HepG2 (cell line): ENCODE measurements at regions not wholly inside any gene's neighbourhood (a gene's known extent, or its start where the extent isn't known, plus 50 kb on each side); places are given as distances from the start of the nearest gene placed in this dataset.

Experiments used
- ATAC-seq: fragments of 200-7000 bp; cut with Tn5 transposase; 3 replicates; pipeline ENCODE4 v1.9.1; 2020; ENCODE audit warnings: mild to moderate bottlenecking, moderate library complexity
- BruUV-seq: library from RNA; stranded (reverse); fragments of 400-500 nt; replicated peaks from 2 replicates; lab custom pipeline; 2021; lab: Mats Ljungman, UMichigan
- CTCF ChIA-PET: fragments of 300-600 bp; formaldehyde crosslinking; extraction: SDS; loops from one replicate; lab custom pipeline; 2021; ENCODE audit warnings: low total read pairs, inconsistent platforms, low intra/inter-chr PET ratio; lab: Yijun Ruan, JAX
- POLR2A ChIA-PET: fragments of 350-600 bp; sonication (Branson Sonifier 250); formaldehyde crosslinking; loops from one replicate; lab custom pipeline; 2020; ENCODE audit warnings: antibody characterized with exemption, inconsistent platforms; lab: Yijun Ruan, JAX
- DNase-seq: peaks from one replicate; pipeline ENCODE4 v3.0.0-alpha.2; 2015; ENCODE audit warnings: low spot score
- FAIRE-seq: peaks from 3 replicates; lab custom pipeline; 2011; peaks lifted over from hg19 to GRCh38; lab: Jason Lieb, UNC
- H2AFZ ChIP-seq: one replicate; pipeline ENCODE4 v1.6.1; 2011; ENCODE audit warnings: low read length, inconsistent platforms
- H3K27ac ChIP-seq: fragments of 300-600 bp; 3 replicates; pipeline ENCODE4 v1.8.0; 2011; ENCODE audit warnings: mixed run types, mild to moderate bottlenecking, mixed read lengths, low read length, inconsistent platforms; ENCODE audit not compliant: insufficient read depth; ENCODE audit errors: extremely low read length
- H3K27me3 ChIP-seq, 2 experiments: fragments of 200-600 bp in 1 of 2; 2 replicates in 1 of 2; 3 replicates in 1 of 2; pipeline versions ENCODE4 v1.6.0 to v1.8.0; 2011; ENCODE audit warnings: low read length in 2 of 2, mild to moderate bottlenecking in 2 of 2, moderate library complexity in 2 of 2, inconsistent platforms in 1 of 2; ENCODE audit not compliant: insufficient read depth in 2 of 2, control insufficient read depth in 1 of 2
- H3K36me3 ChIP-seq, 2 experiments: fragments of 200-600 bp in 1 of 2; replicated peaks in 1 of 2; 2 replicates in 1 of 2; 3 replicates in 1 of 2; pipeline versions ENCODE4 v1.5.1 to v1.8.0; 2011; ENCODE audit warnings: low read length in 2 of 2, inconsistent platforms in 1 of 2; ENCODE audit not compliant: insufficient read depth in 2 of 2, control insufficient read depth in 1 of 2
- H3K4me1 ChIP-seq: 2 replicates; pipeline ENCODE4 v1.5.1; 2012; ENCODE audit warnings: low read length, inconsistent platforms; ENCODE audit not compliant: insufficient read depth
- H3K4me2 ChIP-seq: 2 replicates; pipeline ENCODE4 v1.6.0; 2011; ENCODE audit warnings: low read depth, low read length, inconsistent platforms
- H3K4me3 ChIP-seq, 3 experiments: fragments of 200-600 bp in 1 of 3; sonication (generic), shearing (Covaris generic) in 1 of 3; replicated peaks in 1 of 3; 2 replicates each; pipeline ENCODE4 v1.5.1; 2011 to 2016; ENCODE audit warnings: low read length in 3 of 3, inconsistent platforms in 2 of 3, low read depth in 2 of 3, mild to moderate bottlenecking in 2 of 3, control low read depth in 1 of 3, mixed read lengths in 1 of 3; ENCODE audit not compliant: insufficient read depth in 1 of 3
- H3K79me2 ChIP-seq: one replicate; pipeline ENCODE4 v1.6.1; 2011; ENCODE audit warnings: low read length, inconsistent platforms; ENCODE audit not compliant: insufficient read depth
- H3K9ac ChIP-seq: 2 replicates; pipeline ENCODE4 v1.6.0; 2011; ENCODE audit warnings: mild to moderate bottlenecking, low read depth, low read length, inconsistent platforms; ENCODE audit not compliant: insufficient read depth
- H3K9me3 ChIP-seq: 2 replicates; pipeline ENCODE4 v1.5.1; 2012; ENCODE audit warnings: mild to moderate bottlenecking, low read length
- H4K20me1 ChIP-seq: 2 replicates; pipeline ENCODE4 v1.6.0; 2011; ENCODE audit warnings: inconsistent platforms, mild to moderate bottlenecking, low read length, moderate library complexity; ENCODE audit not compliant: insufficient read depth
- EED ChIP-seq: sonication (generic); formaldehyde crosslinking; IDR thresholded peaks from 2 replicates; pipeline ENCODE4 v1.5.0; 2020; ENCODE audit warnings: mild to moderate bottlenecking, missing genetic modification reagents
- FOXM1 ChIP-seq: sonication (generic); formaldehyde crosslinking; IDR thresholded peaks from 2 replicates; pipeline ENCODE4 v1.5.0; 2020; ENCODE audit warnings: missing genetic modification reagents
- KAT7 ChIP-seq: IDR thresholded peaks from 2 replicates; pipeline ENCODE4 v1.6.1; 2018; ENCODE audit warnings: borderline replicate concordance, missing compliant biosample characterization
- NFE2L1 ChIP-seq: sonication (generic); formaldehyde crosslinking; IDR thresholded peaks from 2 replicates; pipeline ENCODE4 v1.4.0; 2020; ENCODE audit warnings: missing genetic modification reagents, mild to moderate bottlenecking, borderline replicate concordance
- RCOR2 ChIP-seq: IDR thresholded peaks from 2 replicates; pipeline ENCODE4 v1.6.1; 2016; ENCODE audit warnings: missing biosample characterization, missing genetic modification reagents
- TAF1 ChIP-seq: sonication (generic); formaldehyde crosslinking; IDR thresholded peaks from 2 replicates; pipeline ENCODE4 v1.4.0; 2020; ENCODE audit warnings: missing genetic modification reagents
- THYN1 ChIP-seq: sonication (generic); formaldehyde crosslinking; IDR thresholded peaks from 2 replicates; pipeline ENCODE4 v1.8.1; 2023; ENCODE audit warnings: low read depth, mild to moderate bottlenecking, moderate library complexity, missing genetic modification reagents, borderline replicate concordance
- ZNF710 ChIP-seq: sonication (generic); formaldehyde crosslinking; IDR thresholded peaks from 2 replicates; pipeline ENCODE4 v1.5.0; 2020; ENCODE audit warnings: mild to moderate bottlenecking, missing genetic modification reagents, borderline replicate concordance
- ZNF841 ChIP-seq: sonication (generic); formaldehyde crosslinking; IDR thresholded peaks from 2 replicates; pipeline ENCODE4 v1.8.1; 2023; ENCODE audit warnings: missing genetic modification reagents, borderline replicate concordance
- WGBS: methylation state at CpG from one replicate; pipeline ENCODE4 v1.1.6; 2017; ENCODE audit warnings: low lambda C conversion rate; 5-methylcytosine and 5-hydroxymethylcytosine counted together
- in situ Hi-C: cut with HindIII; loops from 2 replicates; pipeline ENCODE4 v1.10.0; 2017; ENCODE audit warnings: low pct_unique_long_range_greater_than_20kb; ENCODE audit not compliant: extremely low pct_ligation_motif_present
- intact Hi-C: fragments of 100-400 bp; cut with micrococcal nuclease; formaldehyde crosslinking; loops from one replicate; pipeline ENCODE4 v1.10.0; 2022; ENCODE audit not compliant: unreplicated experiment

- Histone ChIP-seq H3K4me2 (no peak overlapping the region), H3K9me3 (0 out of 2 replicates have a peak, but pooled peaks cover 9% of the 10 kb centered on the region), H3K36me3 (no peaks in the 10 kb centered on the region), H4K20me1 (no peaks in the 10 kb centered on the region), H3K4me1 (no peaks in the 10 kb centered on the region), H3K9ac (no peak overlapping the region), H3K27me3 (no peaks in the 10 kb centered on the region), H2AFZ (no peak overlapping the region), H3K4me3 (no peak overlapping the region), H3K27ac (no peak overlapping the region), H3K79me2 (no peaks in the 10 kb centered on the region)
- ChIA-PET CTCF (no interaction called here), POLR2A (no interaction called here)
- DNase-seq (no peak), ATAC-seq (no peak), FAIRE-seq (no peak)
- in situ Hi-C loops = no loop called here
- BruUV-seq = no TSS peak
- TF ChIP-seq EED (no peak), THYN1 (CRISPR knock-in tag) (no peak), TAF1 (CRISPR knock-in tag) (no peak)
- intact Hi-C loops = no loop called here
Measured at GRCh38 chr2:41087946-41088345, 636.1 kb upstream of the SLC8A1 start.

- Histone ChIP-seq H3K27ac (no peak overlapping the region), H3K9me3 (no peaks in the 10 kb centered on the region), H4K20me1 (no peaks in the 10 kb centered on the region), H3K79me2 (no peaks in the 10 kb centered on the region), H3K4me2 (no peak overlapping the region), H3K9ac (no peak overlapping the region), H3K27me3 (no peaks in the 10 kb centered on the region), H3K36me3 (no peaks in the 10 kb centered on the region)
- WGBS = 13% methylated on average over 1 of the region's 1 CpG
- ATAC-seq = no peak
- CTCF ChIA-PET = no interaction called here
- intact Hi-C loops = no loop called here
- POLR2A ChIA-PET = no interaction called here
- no peak for TF ChIP-seq KAT7 (CRISPR knock-in tag)
- no peak for TF ChIP-seq ZNF710 (CRISPR knock-in tag)
- no peak for TF ChIP-seq NFE2L1
- TF ChIP-seq ZNF841 = no peak
- TF ChIP-seq RCOR2 (CRISPR knock-in tag) = no peak
- TF ChIP-seq FOXM1 = no peak
- TF ChIP-seq, all 625 proteins: peak for 0
- no peak for DNase-seq
- BruUV-seq = no TSS peak
- in situ Hi-C loops = no loop called here
- Histone ChIP-seq H3K4me3 (no peak overlapping the region), H3K4me1 (no peaks in the 10 kb centered on the region), H2AFZ (no peak overlapping the region)
- FAIRE-seq = no peak
Measured at GRCh38 chr2:41101281-41101680, 649.4 kb upstream of the SLC8A1 start.
